HCT116 (cell line): ENCODE measurements at regions not wholly inside any gene's neighbourhood (a gene's known extent, or its start where the extent isn't known, plus 50 kb on each side); places are given as distances from the start of the nearest gene placed in this dataset.

Experiments
- ATAC-seq: fragments of 200-7000 bp; cut with Tn5 transposase; 2 replicates; pipeline ENCODE4 v1.9.1; 2020; ENCODE audit warnings: mild to moderate bottlenecking, moderate library complexity
- BruUV-seq: library from RNA; stranded (reverse); fragments of 400-500 nt; replicated peaks from 2 replicates; lab custom pipeline; 2021; lab: Mats Ljungman, UMichigan
- CTCF ChIA-PET: fragments of 300-600 bp; sonication (Branson Sonifier 250); formaldehyde crosslinking; loops from one replicate; lab custom pipeline; 2021; ENCODE audit warnings: antibody characterized with exemption; lab: Charles Lee
- POLR2A ChIA-PET: fragments of 300-600, 350-600 bp; sonication (Branson Sonifier 250); formaldehyde crosslinking; loops from one replicate; lab custom pipeline; 2021; ENCODE audit warnings: antibody characterized with exemption; lab: Charles Lee
- RAD21 ChIA-PET, 2 experiments: fragments of 300-600 bp; sonication (Branson Sonifier 250); formaldehyde crosslinking; loops; one replicate each; lab custom pipeline; 2023; ENCODE audit warnings: low total read pairs in 2 of 2; ENCODE audit not compliant: uncharacterized antibody in 2 of 2, unreplicated experiment in 2 of 2, low non-redundant PET in 1 of 2; lab: Charles Lee
- DNase-seq: peaks from one replicate; pipeline ENCODE4 v3.0.0-alpha.2; 2010; ENCODE audit warnings: low read depth, low spot score
- H2AFZ ChIP-seq: fragments of 200-600 bp; shearing (Covaris generic), sonication (generic); 2 replicates; pipeline ENCODE4 v1.6.1; 2017; ENCODE audit warnings: low read depth, mixed run types, mixed read lengths, antibody characterized with exemption, low read length; ENCODE audit not compliant: poor library complexity, severe bottlenecking
- H3K27ac ChIP-seq: 2 replicates; pipeline ENCODE4 v1.5.1; 2012; ENCODE audit warnings: low read depth, low read length
- H3K27me3 ChIP-seq: fragments of 200-600 bp; sonication (generic); 2 replicates; pipeline ENCODE4 v1.6.1; 2016; ENCODE audit warnings: mixed run types, low read length, mixed read lengths; ENCODE audit not compliant: insufficient read depth
- H3K36me3 ChIP-seq, 2 experiments: fragments of 200-500 bp in 1 of 2; fragments of 200-600 bp in 1 of 2; sonication (Bioruptor generic) in 1 of 2; sonication (generic) in 1 of 2; 2 replicates each; pipeline versions ENCODE4 v1.5.1 to v1.6.1; 2014 to 2016; ENCODE audit warnings: low read length in 2 of 2, inconsistent platforms in 1 of 2, mixed read lengths in 1 of 2, mixed run types in 1 of 2; ENCODE audit not compliant: insufficient read depth in 2 of 2, control insufficient read depth in 1 of 2
- H3K4me1 ChIP-seq, 2 experiments: fragments of 200-600 bp in 1 of 2; sonication (generic) in 1 of 2; 2 replicates each; pipeline versions ENCODE4 v1.5.1 to v1.6.1; 2012 to 2017; ENCODE audit warnings: low read length in 2 of 2, inconsistent platforms in 1 of 2, mild to moderate bottlenecking in 1 of 2, mixed read lengths in 1 of 2, mixed run types in 1 of 2, moderate library complexity in 1 of 2; ENCODE audit not compliant: insufficient read depth in 2 of 2, control insufficient read depth in 1 of 2
- H3K4me2 ChIP-seq: fragments of 200-600 bp; sonication (generic); 2 replicates; pipeline ENCODE4 v1.6.1; 2017; ENCODE audit warnings: mixed run types, low read length, mixed read lengths
- H3K4me3 ChIP-seq, 2 experiments: fragments of 200-600 bp in 1 of 2; sonication (generic) in 1 of 2; replicated peaks in 1 of 2; 2 replicates each; pipeline ENCODE4 v1.5.1; 2011 to 2016; ENCODE audit warnings: low read length in 2 of 2, control low read depth in 1 of 2, low read depth in 1 of 2, mild to moderate bottlenecking in 1 of 2, mixed read lengths in 1 of 2, mixed run types in 1 of 2
- H3K79me2 ChIP-seq: fragments of 200-600 bp; sonication (generic); 2 replicates; pipeline ENCODE4 v1.6.1; 2017; ENCODE audit warnings: mild to moderate bottlenecking, mixed run types, low read length, moderate library complexity, mixed read lengths; ENCODE audit not compliant: insufficient read depth
- H3K9ac ChIP-seq: fragments of 200-600 bp; sonication (generic); 2 replicates; pipeline ENCODE4 v1.6.1; 2016; ENCODE audit warnings: low read length, mixed read lengths
- H3K9me2 ChIP-seq: fragments of 200-600 bp; sonication (generic), shearing (Covaris generic); 2 replicates; pipeline ENCODE4 v1.6.1; 2017; ENCODE audit warnings: mixed run types, mild to moderate bottlenecking, moderate library complexity; ENCODE audit not compliant: insufficient read depth
- H3K9me3 ChIP-seq, 2 experiments: fragments of 200-500 bp in 1 of 2; fragments of 200-600 bp in 1 of 2; sonication (Bioruptor generic) in 1 of 2; sonication (generic) in 1 of 2; 2 replicates each; pipeline ENCODE4 v1.6.1; 2014 to 2017; ENCODE audit warnings: low read length in 2 of 2, mixed read lengths in 2 of 2, inconsistent platforms in 1 of 2, low read depth in 1 of 2, mild to moderate bottlenecking in 1 of 2, mixed run types in 1 of 2, moderate library complexity in 1 of 2; ENCODE audit not compliant: control insufficient read depth in 1 of 2, insufficient read depth in 1 of 2
- H4K20me1 ChIP-seq: fragments of 200-600 bp; sonication (generic), shearing (Covaris generic); 2 replicates; pipeline ENCODE4 v1.6.1; 2017; ENCODE audit warnings: mixed run types, mild to moderate bottlenecking, moderate library complexity; ENCODE audit not compliant: insufficient read depth
- CBX3 ChIP-seq: IDR thresholded peaks from 2 replicates; pipeline ENCODE4 v1.6.1; 2012; ENCODE audit warnings: low read depth
- EZH2phosphoT487 ChIP-seq: fragments of 200-600 bp; IDR thresholded peaks from 2 replicates; pipeline ENCODE4 v1.6.1; 2018; ENCODE audit warnings: antibody characterized with exemption, borderline replicate concordance
- FOSL1 ChIP-seq: IDR thresholded peaks from 2 replicates; pipeline ENCODE4 v1.6.1; 2012; ENCODE audit warnings: low read depth
- JUND ChIP-seq: IDR thresholded peaks from 2 replicates; pipeline ENCODE4 v1.6.1; 2012
- MAX ChIP-seq: IDR thresholded peaks from 2 replicates; pipeline ENCODE4 v1.6.1; 2012
- POLR2A ChIP-seq: IDR thresholded peaks from 2 replicates; pipeline ENCODE4 v1.7.0; 2011; ENCODE audit warnings: borderline replicate concordance; ENCODE audit not compliant: insufficient read depth, insufficient read length; ENCODE audit errors: extremely low read depth
- POLR2AphosphoS5 ChIP-seq: IDR thresholded peaks from 2 replicates; pipeline ENCODE4 v1.6.1; 2011; ENCODE audit warnings: mild to moderate bottlenecking, low read depth, low read length, moderate library complexity
- RAD21 ChIP-seq: IDR thresholded peaks from 2 replicates; pipeline ENCODE4 v1.6.1; 2012; ENCODE audit warnings: low read depth, mild to moderate bottlenecking
- REST ChIP-seq: IDR thresholded peaks from 2 replicates; pipeline ENCODE4 v1.6.1; 2012; ENCODE audit warnings: low read depth
- SIN3A ChIP-seq: IDR thresholded peaks from 2 replicates; pipeline ENCODE4 v1.6.1; 2012; ENCODE audit warnings: low read depth
- SP1 ChIP-seq: IDR thresholded peaks from 2 replicates; pipeline ENCODE4 v1.6.1; 2012; ENCODE audit warnings: low read depth
- SRF ChIP-seq: IDR thresholded peaks from 2 replicates; pipeline ENCODE4 v1.6.1; 2012; ENCODE audit warnings: low read depth
- TCF7L2 ChIP-seq: IDR thresholded peaks from 2 replicates; pipeline ENCODE4 v1.7.0; 2011; ENCODE audit warnings: borderline replicate concordance, inconsistent platforms; ENCODE audit not compliant: insufficient read depth, insufficient read length; ENCODE audit errors: extremely low read depth
- YY1 ChIP-seq: IDR thresholded peaks from 2 replicates; pipeline ENCODE4 v1.6.1; 2011; ENCODE audit warnings: low read length, low read depth, moderate library complexity, mild to moderate bottlenecking; ENCODE audit not compliant: insufficient replicate concordance; ENCODE audit errors: extremely low read depth
- ZBTB33 ChIP-seq: IDR thresholded peaks from 2 replicates; pipeline ENCODE4 v1.6.1; 2011; ENCODE audit warnings: mild to moderate bottlenecking, low read length, moderate library complexity; ENCODE audit not compliant: insufficient replicate concordance; ENCODE audit errors: extremely low read depth
- ZNF274 ChIP-seq: fragments of 200-500 bp; sonication (Bioruptor generic); IDR thresholded peaks from 2 replicates; pipeline ENCODE4 v1.6.1; 2014; ENCODE audit warnings: mild to moderate bottlenecking, low read depth, low read length, inconsistent platforms
- intact Hi-C: fragments of 100-400 bp; cut with micrococcal nuclease; formaldehyde crosslinking; loops from 2 replicates; pipeline ENCODE4 v1.10.0; 2022
- TF ChIP-seq, protein P1 (sequence below): IDR thresholded peaks from 2 replicates; pipeline ENCODE4 v1.6.1; 2012

DNA sequence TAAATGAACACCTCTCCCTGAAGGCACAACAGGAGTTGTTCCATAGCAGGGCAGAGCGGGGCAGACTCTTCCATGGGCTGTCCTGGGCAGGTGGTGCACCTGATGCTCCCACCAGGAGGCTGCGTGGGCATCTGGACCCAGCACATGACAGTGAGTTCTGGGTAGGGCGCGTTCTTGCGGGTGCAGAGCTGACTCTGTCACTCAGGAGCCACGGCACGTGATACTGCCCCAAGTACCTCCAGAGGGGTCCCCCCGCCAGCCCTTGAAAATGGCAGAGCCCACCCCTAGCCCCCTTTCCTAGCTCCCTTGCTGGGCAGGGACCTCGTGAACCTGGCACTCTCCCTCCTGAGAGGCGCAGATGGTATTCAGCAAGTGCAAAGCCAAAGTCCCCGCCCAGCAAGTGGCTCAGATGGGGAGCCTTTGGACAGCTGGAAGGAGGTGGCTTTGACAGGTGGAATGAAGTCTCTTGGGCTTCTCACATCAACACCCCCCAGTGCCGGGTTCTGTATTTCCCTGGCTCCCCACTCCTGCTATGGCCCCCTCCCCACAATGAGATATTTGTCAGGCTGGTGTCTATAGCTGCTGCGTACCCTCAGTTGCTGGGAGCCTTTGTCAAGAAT is 172.1 kb downstream of the TBC1D2B start:
- BruUV-seq = no TSS peak
- H3K9ac ChIP-seq = no peak overlapping the region
- no peak for ATAC-seq
- H3K9me2 ChIP-seq = no peaks in the 10 kb centered on the region
- H3K9me3 ChIP-seq = no peaks in the 10 kb centered on the region
- no peaks in the 10 kb centered on the region for H3K27me3 ChIP-seq
- no peak overlapping the region for H2AFZ ChIP-seq
- H3K4me2 ChIP-seq = no peak overlapping the region
- TF ChIP-seq MAX = no peak
- no peak for TF ChIP-seq SIN3A
- no peak for TF ChIP-seq FOSL1
- TF ChIP-seq JUND = no peak
- TF ChIP-seq, protein P1, sequence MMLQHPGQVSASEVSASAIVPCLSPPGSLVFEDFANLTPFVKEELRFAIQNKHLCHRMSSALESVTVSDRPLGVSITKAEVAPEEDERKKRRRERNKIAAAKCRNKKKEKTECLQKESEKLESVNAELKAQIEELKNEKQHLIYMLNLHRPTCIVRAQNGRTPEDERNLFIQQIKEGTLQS = no peak
- no peak for TF ChIP-seq YY1
- TF ChIP-seq EZH2phosphoT487 = no peak
- TF ChIP-seq REST = no peak
- no peak for TF ChIP-seq ZBTB33
- no peak for TF ChIP-seq POLR2AphosphoS5
- TF ChIP-seq RAD21 = no peak
- TF ChIP-seq SP1 = no peak
- no peak for TF ChIP-seq CBX3
- TF ChIP-seq POLR2A = no peak
- TF ChIP-seq ZNF274 = no peak
- no peak for TF ChIP-seq SRF
- no peak for TF ChIP-seq TCF7L2
- H3K27ac ChIP-seq = no peak overlapping the region
- POLR2A ChIA-PET = no interaction called here
- no peaks in the 10 kb centered on the region for H4K20me1 ChIP-seq
- no peaks in the 10 kb centered on the region for H3K36me3 ChIP-seq
- H3K4me1 ChIP-seq = peaks cover 0 to 15% of the 10 kb centered on the region in 2 experiments; a peak in 2 of 4 replicates
- DNase-seq = no peak
- RAD21 ChIA-PET = no interaction called here
- CTCF ChIA-PET = interaction anchor here (1.5 kb wide), 1 partner anchor 54 kb away, joined by 5 read pairs; no protein-coding TSS in a partner anchor
- no peak overlapping the region for H3K4me3 ChIP-seq
- intact Hi-C loops = no loop called here
- no peaks in the 10 kb centered on the region for H3K79me2 ChIP-seq
